Skeletal muscle tissue (tissue), 3 donors: ENCODE measurements at regions not wholly inside any gene's neighbourhood (a gene's known extent, or its start where the extent isn't known, plus 50 kb on each side); places are given as distances from the start of the nearest gene placed in this dataset.

Source experiments
- H3K27ac ChIP-seq: one replicate; pipeline ENCODE4 v1.7.0; 2013; ENCODE audit warnings: mild to moderate bottlenecking, low read depth, low read length, inconsistent platforms
- H3K27me3 ChIP-seq, 3 donors: one replicate each; pipeline ENCODE4 v1.7.0; 2013; ENCODE audit warnings: low read length in 3 of 3; ENCODE audit not compliant: control insufficient read depth in 3 of 3, insufficient read depth in 3 of 3
- H3K36me3 ChIP-seq, 3 donors: one replicate each; pipeline ENCODE4 v1.7.0; 2013; ENCODE audit warnings: low read length in 3 of 3; ENCODE audit not compliant: control insufficient read depth in 3 of 3, insufficient read depth in 3 of 3
- H3K4me1 ChIP-seq, 3 donors: one replicate each; pipeline ENCODE4 v1.7.0; 2013; ENCODE audit warnings: low read length in 3 of 3, mild to moderate bottlenecking in 3 of 3; ENCODE audit not compliant: control insufficient read depth in 3 of 3, insufficient read depth in 3 of 3
- H3K4me3 ChIP-seq, 3 donors: one replicate each; pipeline ENCODE4 v1.7.0; 2013; ENCODE audit warnings: low read length in 3 of 3
- H3K9ac ChIP-seq, 3 donors: one replicate each; pipeline ENCODE4 v1.7.0; 2013; ENCODE audit warnings: low read length in 3 of 3, mild to moderate bottlenecking in 3 of 3, moderate library complexity in 2 of 3, low read depth in 1 of 3
- H3K9me3 ChIP-seq, 3 donors: one replicate each; pipeline ENCODE4 v1.7.0; 2013; ENCODE audit warnings: low read length in 3 of 3; ENCODE audit not compliant: control insufficient read depth in 3 of 3
- donor health status: Osteomylitis.

- Histone ChIP-seq H3K27ac (no peak overlapping the region), H3K9me3 (no peaks in the 10 kb centered on the region), H3K4me3 (no peak overlapping the region), H3K36me3 (no peaks in the 10 kb centered on the region), H3K27me3 (no peaks in the 10 kb centered on the region), H3K9ac (no peak overlapping the region), H3K4me1 (no peaks in the 10 kb centered on the region)
Observed at GRCh38 chr13:106415442-106415841, 120.0 kb downstream of the EFNB2 start.

DNA sequence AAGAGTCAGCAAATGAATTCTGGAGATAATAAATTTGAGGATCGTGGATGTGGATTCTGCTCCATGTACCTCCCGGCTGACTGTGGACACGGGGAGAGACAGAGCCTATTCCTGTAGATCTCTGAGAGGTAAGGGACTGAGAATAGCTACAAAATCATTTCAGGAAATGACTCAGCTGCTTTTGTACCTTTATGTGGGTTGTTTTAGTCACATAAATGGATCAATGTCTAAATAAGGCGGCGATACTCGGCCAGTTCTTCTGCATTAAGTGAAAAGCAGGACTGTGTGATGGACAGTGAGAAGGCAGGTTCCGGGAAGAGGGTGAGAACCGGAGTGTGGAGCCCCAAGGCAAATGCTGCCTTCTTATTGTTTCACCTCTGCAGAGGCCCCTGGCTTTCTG is 128.1 kb downstream of the EFNB2 start:
- H3K4me1 ChIP-seq, result no peaks in the 10 kb centered on the region
- no peaks in the 10 kb centered on the region for H3K27me3 ChIP-seq
- H3K9me3 ChIP-seq, result no peaks in the 10 kb centered on the region
- H3K9ac ChIP-seq, result no peak overlapping the region
- H3K36me3 ChIP-seq, result no peaks in the 10 kb centered on the region
- no peak overlapping the region for H3K4me3 ChIP-seq
- no peak overlapping the region for H3K27ac ChIP-seq

DNA sequence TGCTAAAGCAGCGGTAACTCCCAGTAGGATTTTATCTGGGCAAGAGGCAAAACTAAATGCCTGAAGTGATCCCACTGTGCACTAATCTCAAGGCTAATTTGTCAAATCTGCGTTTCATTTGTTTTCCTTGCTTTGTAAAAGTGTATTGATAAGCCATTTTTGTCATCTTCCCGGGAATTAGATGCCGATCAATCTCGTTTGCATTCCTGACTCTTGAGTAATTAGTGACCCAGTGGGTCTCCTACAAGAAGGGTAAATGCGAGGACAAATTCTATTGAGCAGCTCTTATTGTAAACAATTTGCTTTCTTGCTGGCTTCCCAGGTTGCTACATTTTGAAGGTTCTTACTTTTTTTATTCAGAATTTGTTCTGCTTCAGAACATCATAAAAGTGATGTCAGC is 129.7 kb downstream of the EFNB2 start:
- no peaks in the 10 kb centered on the region for H3K9me3 ChIP-seq
- no peak overlapping the region for H3K9ac ChIP-seq
- no peaks in the 10 kb centered on the region for H3K4me1 ChIP-seq
- no peaks in the 10 kb centered on the region for H3K27me3 ChIP-seq
- H3K4me3 ChIP-seq, result no peak overlapping the region
- H3K36me3 ChIP-seq, result no peaks in the 10 kb centered on the region
- no peak overlapping the region for H3K27ac ChIP-seq

GRCh38 chr13:106403280-106403679 is 132.2 kb downstream of the EFNB2 start:
- no peak overlapping the region for H3K27ac ChIP-seq
- no peaks in the 10 kb centered on the region for H3K9me3 ChIP-seq
- no peak overlapping the region for H3K4me3 ChIP-seq
- H3K36me3 ChIP-seq, result no peaks in the 10 kb centered on the region
- no peak overlapping the region for H3K9ac ChIP-seq
- no peaks in the 10 kb centered on the region for H3K27me3 ChIP-seq
- H3K4me1 ChIP-seq, result no peaks in the 10 kb centered on the region

DNA sequence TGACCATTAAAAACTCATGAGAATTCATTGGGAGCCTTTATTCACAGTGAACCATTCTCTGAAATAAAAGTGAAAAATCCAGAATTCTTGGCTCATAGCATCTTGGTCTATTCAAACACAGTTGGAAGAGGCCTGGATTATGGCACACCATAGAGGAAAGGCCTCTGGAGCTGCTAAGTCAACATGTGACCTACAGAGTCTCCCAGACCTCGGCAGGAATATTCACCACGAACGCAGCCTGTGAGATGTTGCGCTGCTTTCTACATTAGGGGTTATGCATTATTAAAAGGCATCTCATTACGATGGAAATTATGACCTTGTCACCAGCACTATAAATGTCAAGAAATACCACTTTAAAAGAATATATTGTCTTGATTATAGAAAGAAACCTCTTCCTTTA is 132.6 kb downstream of the EFNB2 start:
- Histone ChIP-seq H3K4me3 (no peak overlapping the region), H3K36me3 (no peaks in the 10 kb centered on the region), H3K9ac (no peak overlapping the region), H3K27me3 (no peaks in the 10 kb centered on the region), H3K4me1 (no peaks in the 10 kb centered on the region), H3K27ac (no peak overlapping the region), H3K9me3 (no peaks in the 10 kb centered on the region)

GRCh38 chr13:106401081-106401480 is 134.4 kb downstream of the EFNB2 start:
- H3K9ac ChIP-seq, result no peak overlapping the region
- H3K4me1 ChIP-seq, result no peaks in the 10 kb centered on the region

DNA sequence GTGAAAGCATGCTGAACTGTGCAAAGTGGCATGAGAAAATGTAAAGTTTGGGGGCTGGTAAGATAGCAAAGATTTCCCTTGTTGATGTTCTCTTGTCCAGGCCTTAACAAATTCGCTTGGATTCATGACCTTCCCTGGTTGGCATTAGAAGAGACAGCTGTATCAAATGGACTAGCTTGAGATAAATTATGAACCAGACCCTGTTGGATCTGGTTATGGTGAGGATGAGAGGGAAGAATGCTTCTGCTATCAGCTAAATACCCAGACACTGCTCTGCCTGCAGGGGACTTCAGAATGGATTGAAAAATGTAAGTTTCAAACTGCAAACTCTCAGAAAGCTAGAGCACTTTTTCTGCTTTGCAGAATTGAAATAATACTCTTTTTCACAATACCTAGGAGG is 135.2 kb downstream of the EFNB2 start:
- Histone ChIP-seq H3K9ac (no peak overlapping the region), H3K27ac (no peak overlapping the region), H3K4me1 (no peaks in the 10 kb centered on the region), H3K4me3 (no peak overlapping the region), H3K36me3 (no peaks in the 10 kb centered on the region), H3K9me3 (no peaks in the 10 kb centered on the region), H3K27me3 (no peaks in the 10 kb centered on the region)

More at GRCh38 chr13:106401081-106401480, 134.4 kb downstream of the EFNB2 start:
- Histone ChIP-seq H3K27me3 (no peaks in the 10 kb centered on the region), H3K4me3 (no peak overlapping the region), H3K27ac (no peak overlapping the region), H3K36me3 (no peaks in the 10 kb centered on the region), H3K9me3 (no peaks in the 10 kb centered on the region)

GRCh38 chr13:106398289-106398688 is 137.2 kb downstream of the EFNB2 start:
- no peak overlapping the region for H3K9ac ChIP-seq
- no peak overlapping the region for H3K4me3 ChIP-seq
- H3K9me3 ChIP-seq, result no peaks in the 10 kb centered on the region
- no peaks in the 10 kb centered on the region for H3K27me3 ChIP-seq
- no peaks in the 10 kb centered on the region for H3K36me3 ChIP-seq
- H3K4me1 ChIP-seq, result no peaks in the 10 kb centered on the region
- H3K27ac ChIP-seq, result no peak overlapping the region

DNA sequence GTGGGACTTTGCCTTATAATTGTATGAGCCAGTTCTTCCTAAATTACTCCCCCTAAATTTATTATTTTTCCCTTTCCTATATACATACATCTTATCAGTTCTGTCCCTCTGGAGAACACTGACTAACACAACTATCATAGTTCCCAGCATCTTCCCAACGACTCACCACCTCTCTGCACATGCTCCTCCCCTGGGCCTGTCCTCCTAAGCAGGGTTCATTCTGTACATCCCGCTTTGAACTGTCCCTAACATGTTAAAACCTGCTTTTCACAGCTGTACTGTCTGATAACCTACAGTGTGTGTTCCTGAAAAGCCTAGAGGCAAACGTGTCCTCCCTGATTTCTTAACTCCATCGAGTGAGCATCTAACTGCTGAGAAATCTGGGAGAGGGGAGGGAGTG is 141.7 kb downstream of the EFNB2 start:
- no peak overlapping the region for H3K4me3 ChIP-seq
- no peak overlapping the region for H3K27ac ChIP-seq
- H3K27me3 ChIP-seq, result peaks cover 0 to 4% (median 0%) of the 10 kb centered on the region in 3 donors
- H3K4me1 ChIP-seq, result no peaks in the 10 kb centered on the region
- no peak overlapping the region for H3K9ac ChIP-seq
- no peaks in the 10 kb centered on the region for H3K9me3 ChIP-seq
- no peaks in the 10 kb centered on the region for H3K36me3 ChIP-seq

- no peak overlapping the region for H3K27ac ChIP-seq
- H3K4me1 ChIP-seq, result no peaks in the 10 kb centered on the region
- H3K36me3 ChIP-seq, result no peaks in the 10 kb centered on the region
- H3K9me3 ChIP-seq, result peaks cover 0 to 2% (median 0%) of the 10 kb centered on the region in 3 donors
- no peak overlapping the region for H3K9ac ChIP-seq
- H3K27me3 ChIP-seq, result peaks cover 0 to 4% (median 0%) of the 10 kb centered on the region in 3 donors
- no peak overlapping the region for H3K4me3 ChIP-seq
Observed at GRCh38 chr13:106391681-106392080, 143.8 kb downstream of the EFNB2 start.

DNA sequence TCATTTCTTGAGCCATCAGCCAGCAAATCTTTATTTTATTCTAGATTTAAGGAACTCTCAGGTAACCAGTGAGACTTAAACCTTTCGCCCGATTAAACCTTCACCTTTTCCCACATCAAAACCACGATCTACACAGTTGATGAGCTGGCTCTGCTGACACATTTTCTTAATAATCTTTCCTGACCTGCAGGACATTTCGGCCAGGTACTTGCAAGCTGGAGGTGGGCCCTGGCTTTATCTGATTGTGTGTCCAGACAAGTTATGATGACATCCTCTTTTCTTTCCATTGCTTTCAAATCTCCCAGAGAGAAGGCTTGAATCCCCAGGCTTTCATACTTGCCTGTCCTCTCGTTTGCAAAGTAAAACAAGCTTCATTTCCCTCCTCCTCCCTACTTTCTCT is 144.2 kb downstream of the EFNB2 start:
- peaks cover 0 to 4% (median 0%) of the 10 kb centered on the region in 3 donors for H3K27me3 ChIP-seq
- H3K9ac ChIP-seq, result no peak overlapping the region
- no peak overlapping the region for H3K4me3 ChIP-seq
- no peaks in the 10 kb centered on the region for H3K4me1 ChIP-seq
- H3K9me3 ChIP-seq, result peaks cover 0 to 2% (median 0%) of the 10 kb centered on the region in 3 donors
- H3K27ac ChIP-seq, result no peak overlapping the region
- no peaks in the 10 kb centered on the region for H3K36me3 ChIP-seq
